HFFc6 (cell line): ENCODE measurements at regions not wholly inside any gene's neighbourhood (a gene's known extent, or its start where the extent isn't known, plus 50 kb on each side); places are given as distances from the start of the nearest gene placed in this dataset.

ENCODE experiments used
- DNase-seq: peaks from one replicate; pipeline ENCODE4 v3.0.0-alpha.2; 2018
- H3K27ac Mint-ChIP-seq: 2 replicates; pipeline ENCODE4 v1.8.0; 2020; ENCODE audit warnings: mild to moderate bottlenecking, mixed read lengths
- H3K27me3 Mint-ChIP-seq: 2 replicates; pipeline ENCODE4 v1.8.0; 2021; ENCODE audit warnings: mild to moderate bottlenecking, moderate library complexity, mixed read lengths; ENCODE audit not compliant: insufficient read depth
- H3K36me3 Mint-ChIP-seq: 2 replicates; pipeline ENCODE4 v1.8.0; 2021; ENCODE audit warnings: low read depth, mixed read lengths
- H3K4me1 Mint-ChIP-seq: 2 replicates; pipeline ENCODE4 v1.8.0; 2020; ENCODE audit warnings: low read depth, mixed read lengths
- H3K4me3 Mint-ChIP-seq: 2 replicates; pipeline ENCODE4 v1.8.0; 2020; ENCODE audit warnings: mild to moderate bottlenecking, moderate library complexity, mixed read lengths
- H3K9me3 Mint-ChIP-seq: 2 replicates; pipeline ENCODE4 v1.8.0; 2020; ENCODE audit warnings: mild to moderate bottlenecking, mixed read lengths
- CTCF ChIP-seq: fragments of 200-600 bp; sonication (generic); IDR thresholded peaks from 2 replicates; pipeline ENCODE4 v1.5.0; 2021; ENCODE audit warnings: antibody characterized with exemption, mild to moderate bottlenecking

DNA sequence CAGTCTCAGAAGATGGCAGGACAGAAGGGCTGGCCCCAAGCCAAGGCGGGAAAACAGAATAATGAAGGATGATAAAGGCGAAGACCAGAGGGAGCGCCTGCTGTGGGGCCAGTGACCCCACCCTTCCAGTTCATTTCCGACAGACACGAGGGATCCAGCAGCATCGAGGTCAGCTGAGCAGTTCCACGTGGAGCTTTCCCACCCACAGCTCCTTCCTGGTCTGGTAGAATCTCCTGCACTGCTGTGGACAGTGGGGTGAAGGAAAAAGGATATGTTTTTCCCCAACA, 265.9 kb upstream of the VLDLR start:
- Mint-ChIP-seq H3K4me1 (peaks cover 8% of the 10 kb centered on the region; the same call in 1 of the 2 replicates), H3K27me3 (peaks cover 11% of the 10 kb centered on the region), H3K4me3 (no peak overlapping the region), H3K36me3 (no peaks in the 10 kb centered on the region), H3K9me3 (peaks cover 4% of the 10 kb centered on the region; the same call in 1 of the 2 replicates), H3K27ac (no peak overlapping the region)
- no peak for DNase-seq
- no peak for TF ChIP-seq CTCF

DNA sequence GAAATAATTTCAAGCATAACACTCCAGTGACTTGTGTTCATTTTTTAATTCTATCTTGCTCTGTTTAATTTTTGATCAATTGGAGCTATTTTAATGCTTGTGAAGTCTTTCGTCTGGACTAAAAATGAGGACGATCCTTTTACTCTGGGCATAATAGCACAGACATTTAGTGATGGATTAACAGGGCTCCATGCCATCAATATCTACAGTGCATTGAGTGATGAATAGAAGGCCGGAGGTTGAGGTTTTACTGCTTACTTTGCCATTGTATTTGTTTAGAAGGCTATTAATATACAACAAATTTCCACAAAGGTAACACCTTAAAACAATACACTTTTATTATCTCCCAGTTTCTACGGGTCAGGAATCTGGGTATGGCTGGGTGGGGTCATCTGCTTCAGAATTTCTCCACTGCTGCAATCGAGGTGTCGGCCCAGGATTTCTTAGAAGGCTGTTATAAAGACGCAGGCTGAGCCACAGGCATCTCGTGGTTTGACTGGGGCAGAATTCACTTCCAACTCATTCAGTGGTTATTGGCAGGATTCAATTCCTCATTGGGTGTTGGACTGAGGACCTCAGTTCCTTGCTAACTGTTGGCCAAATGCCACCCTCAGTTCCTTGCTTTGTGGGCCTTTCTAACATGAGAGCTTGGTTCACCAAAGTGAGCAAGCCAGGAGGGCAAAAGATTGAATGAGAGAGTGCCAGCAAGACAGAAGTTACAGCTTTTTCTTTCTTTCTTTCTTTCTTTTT, 265.4 kb upstream of the VLDLR start:
- peaks cover 11% of the 10 kb centered on the region for H3K27me3 Mint-ChIP-seq
- TF ChIP-seq CTCF: no peak
- H3K9me3 Mint-ChIP-seq: peaks cover 4% of the 10 kb centered on the region; the same call in 1 of the 2 replicates
- DNase-seq: no peak
- no peak overlapping the region for H3K4me3 Mint-ChIP-seq
- no peaks in the 10 kb centered on the region for H3K36me3 Mint-ChIP-seq
- no peak overlapping the region for H3K27ac Mint-ChIP-seq
- peaks cover 8% of the 10 kb centered on the region; the same call in 1 of the 2 replicates for H3K4me1 Mint-ChIP-seq

DNA sequence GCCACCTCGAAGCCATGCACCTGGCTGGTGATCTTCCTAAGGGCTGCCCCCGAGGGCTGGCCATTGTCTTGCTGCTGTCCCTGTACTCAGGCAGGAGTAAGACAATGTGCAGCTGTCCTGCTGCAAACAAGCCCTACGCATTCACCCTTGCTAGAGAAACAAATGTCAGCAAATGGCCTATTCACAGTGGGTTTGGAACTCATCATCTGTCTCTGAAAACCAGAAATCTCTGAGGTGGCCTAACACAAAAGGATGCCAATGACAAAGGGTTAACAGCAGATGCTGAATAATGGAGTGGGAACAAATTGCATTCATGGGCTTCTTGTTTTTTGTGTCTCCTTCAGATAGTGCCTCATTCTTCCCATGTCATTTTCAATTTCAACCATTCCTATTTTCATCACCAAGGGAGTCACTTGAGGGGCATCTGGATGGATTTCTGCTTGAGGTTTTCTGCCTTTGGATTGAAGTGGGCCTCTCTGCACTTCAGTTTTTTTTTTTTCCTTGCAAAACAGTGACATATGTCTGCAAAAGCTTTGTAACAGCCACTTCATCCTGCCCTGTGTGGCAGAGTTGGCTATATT, 261.6 kb upstream of the VLDLR start:
- Mint-ChIP-seq H3K9me3 (peaks cover 4% of the 10 kb centered on the region; the same call in 1 of the 2 replicates), H3K27me3 (peaks cover 11% of the 10 kb centered on the region), H3K27ac (no peak overlapping the region), H3K36me3 (no peaks in the 10 kb centered on the region), H3K4me3 (no peak overlapping the region), H3K4me1 (peaks cover 8% of the 10 kb centered on the region; the same call in 1 of the 2 replicates)
- no peak for DNase-seq
- no peak for TF ChIP-seq CTCF

DNA sequence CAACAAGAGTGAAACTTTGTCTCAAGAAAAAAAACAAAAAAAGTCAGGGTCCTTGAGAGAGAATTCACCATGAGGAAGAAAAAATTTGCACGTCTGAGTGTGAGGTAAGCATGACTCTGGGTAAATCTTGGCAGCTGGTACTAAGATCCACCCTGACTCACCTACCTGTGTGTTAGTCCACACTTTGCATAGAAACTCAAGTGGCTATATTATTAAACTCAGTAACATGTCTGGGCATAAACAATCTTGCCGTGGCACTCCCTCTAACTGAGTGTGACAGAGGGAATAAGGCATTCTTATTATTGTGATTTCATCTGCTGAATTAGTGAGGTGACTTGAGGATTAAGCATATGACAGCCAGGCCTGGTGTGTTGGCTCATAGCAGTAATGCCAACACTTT, 259.4 kb upstream of the VLDLR start:
- Mint-ChIP-seq H3K4me3 (no peak overlapping the region), H3K27ac (no peak overlapping the region), H3K36me3 (no peaks in the 10 kb centered on the region), H3K27me3 (peaks cover 8% of the 10 kb centered on the region), H3K4me1 (no peaks in the 10 kb centered on the region), H3K9me3 (no peaks in the 10 kb centered on the region)
- TF ChIP-seq CTCF: no peak
- DNase-seq: no peak

- Mint-ChIP-seq H3K4me3 (no peak overlapping the region), H3K27me3 (peaks cover 8% of the 10 kb centered on the region), H3K27ac (no peak overlapping the region), H3K4me1 (no peaks in the 10 kb centered on the region), H3K9me3 (no peaks in the 10 kb centered on the region), H3K36me3 (no peaks in the 10 kb centered on the region)
- no peak for DNase-seq
- TF ChIP-seq CTCF: no peak
Measured at GRCh38 chr9:2363138-2363745, 258.3 kb upstream of the VLDLR start.
